GM10266 (cell line): ENCODE measurements at regions not wholly inside any gene's neighbourhood (a gene's known extent, or its start where the extent isn't known, plus 50 kb on each side); places are given as distances from the start of the nearest gene placed in this dataset.
"Not testable (repeated sequence)": the region's sequence is repeated elsewhere in the genome, so short reads cannot be mapped to it uniquely, and the experiment has no call there.

Experiments
- DNase-seq: peaks from one replicate; pipeline ENCODE4 v3.0.0; 2012; ENCODE audit errors: extremely low spot score
- CTCF ChIP-seq: IDR thresholded peaks from 2 replicates; pipeline ENCODE4 v1.5.1; 2012; ENCODE audit warnings: mild to moderate bottlenecking, low read depth; ENCODE audit not compliant: control insufficient read depth, insufficient read depth; ENCODE audit errors: missing control alignments

GRCh38 chr13:52922961-52923360, 74.5 kb upstream of the PCDH8 start:
- no peak for TF ChIP-seq CTCF
- DNase-seq, result no peak

- no peak for TF ChIP-seq CTCF
- DNase-seq, result peak; percentile 34
Measured at GRCh38 chr13:52921194-52921593, 72.8 kb upstream of the PCDH8 start.

- no peak for TF ChIP-seq CTCF
- no peak for DNase-seq
Measured at GRCh38 chr13:52916486-52916990, 68.1 kb upstream of the PCDH8 start.

- DNase-seq, result no peak
- no peak for TF ChIP-seq CTCF
Measured at GRCh38 chr13:52911340-52911739, 62.9 kb upstream of the PCDH8 start.

GRCh38 chr13:52910318-52910717, 61.9 kb upstream of the PCDH8 start:
- DNase-seq, result not testable (repeated sequence)

GRCh38 chr13:52906122-52906903, 57.9 kb upstream of the PCDH8 start:
- TF ChIP-seq CTCF, result no peak
- DNase-seq, result no peak

- no peak for TF ChIP-seq CTCF
- DNase-seq, result no peak
Measured at GRCh38 chr13:52905701-52906100, 57.3 kb upstream of the PCDH8 start.
